AG09309 (cell line): ENCODE measurements at regions not wholly inside any gene's neighbourhood (a gene's known extent, or its start where the extent isn't known, plus 50 kb on each side); places are given as distances from the start of the nearest gene placed in this dataset.

Source experiments
- DNase-seq: peaks from one replicate; pipeline ENCODE4 v3.0.0-alpha.2; 2010; ENCODE audit warnings: low read depth
- H3K4me3 ChIP-seq: 2 replicates; pipeline ENCODE4 v1.5.1; 2011; ENCODE audit warnings: mild to moderate bottlenecking, low read depth, low read length, moderate library complexity; ENCODE audit not compliant: control insufficient read depth
- CTCF ChIP-seq: IDR thresholded peaks from 2 replicates; pipeline ENCODE4 v1.5.1; 2011; ENCODE audit warnings: mild to moderate bottlenecking, low read depth, low read length, inconsistent platforms; ENCODE audit not compliant: insufficient read depth, control insufficient read depth; ENCODE audit errors: missing control alignments

- DNase-seq: no peak
- no peak overlapping the region for H3K4me3 ChIP-seq
- no peak for TF ChIP-seq CTCF
Observed at GRCh38 chr9:27950382-27950781, 377.1 kb upstream of the C9orf72 start.

- no peak for DNase-seq
- no peak for TF ChIP-seq CTCF
Observed at GRCh38 chr9:27954858-27955257, 381.6 kb upstream of the C9orf72 start.

GRCh38 chr9:27963836-27964235, 390.6 kb upstream of the C9orf72 start:
- no peak for DNase-seq
- no peak for TF ChIP-seq CTCF
- no peak overlapping the region for H3K4me3 ChIP-seq

More at GRCh38 chr9:27954858-27955257, 381.6 kb upstream of the C9orf72 start:
- H3K4me3 ChIP-seq: no peak overlapping the region

GRCh38 chr9:27967210-27967609, 393.9 kb upstream of the C9orf72 start:
- no peak overlapping the region for H3K4me3 ChIP-seq
- no peak for DNase-seq
- TF ChIP-seq CTCF: no peak

- no peak for TF ChIP-seq CTCF
- DNase-seq: no peak
- no peak overlapping the region for H3K4me3 ChIP-seq
Observed at GRCh38 chr9:27977931-27978330, 404.6 kb upstream of the C9orf72 start.

- H3K4me3 ChIP-seq: no peak overlapping the region
- DNase-seq: no peak
- no peak for TF ChIP-seq CTCF
Observed at GRCh38 chr9:27985714-27986113, 412.4 kb upstream of the C9orf72 start.

GRCh38 chr9:27990524-27990923, 417.2 kb upstream of the C9orf72 start:
- DNase-seq: no peak
- no peak overlapping the region for H3K4me3 ChIP-seq
- TF ChIP-seq CTCF: no peak
